GM12864 (cell line): ENCODE measurements at regions not wholly inside any gene's neighbourhood (a gene's known extent, or its start where the extent isn't known, plus 50 kb on each side); places are given as distances from the start of the nearest gene placed in this dataset.

Experiments
- DNase-seq: peaks from one replicate; pipeline ENCODE4 v3.0.0-alpha.2; 2011; ENCODE audit warnings: low read depth
- H3K4me3 ChIP-seq: 2 replicates; pipeline ENCODE4 v1.5.1; 2011; ENCODE audit warnings: mild to moderate bottlenecking, low read depth, low read length, control low read depth
- TF ChIP-seq, protein P1 (sequence below): IDR thresholded peaks from 2 replicates; pipeline ENCODE4 v1.5.1; 2011; ENCODE audit warnings: low read depth, mild to moderate bottlenecking, moderate library complexity, low read length, control low read depth, inconsistent platforms; ENCODE audit errors: missing control alignments

GRCh38 chr9:135006911-135007570, 80.4 kb upstream of the OLFM1 start:
- TF ChIP-seq, protein P1, sequence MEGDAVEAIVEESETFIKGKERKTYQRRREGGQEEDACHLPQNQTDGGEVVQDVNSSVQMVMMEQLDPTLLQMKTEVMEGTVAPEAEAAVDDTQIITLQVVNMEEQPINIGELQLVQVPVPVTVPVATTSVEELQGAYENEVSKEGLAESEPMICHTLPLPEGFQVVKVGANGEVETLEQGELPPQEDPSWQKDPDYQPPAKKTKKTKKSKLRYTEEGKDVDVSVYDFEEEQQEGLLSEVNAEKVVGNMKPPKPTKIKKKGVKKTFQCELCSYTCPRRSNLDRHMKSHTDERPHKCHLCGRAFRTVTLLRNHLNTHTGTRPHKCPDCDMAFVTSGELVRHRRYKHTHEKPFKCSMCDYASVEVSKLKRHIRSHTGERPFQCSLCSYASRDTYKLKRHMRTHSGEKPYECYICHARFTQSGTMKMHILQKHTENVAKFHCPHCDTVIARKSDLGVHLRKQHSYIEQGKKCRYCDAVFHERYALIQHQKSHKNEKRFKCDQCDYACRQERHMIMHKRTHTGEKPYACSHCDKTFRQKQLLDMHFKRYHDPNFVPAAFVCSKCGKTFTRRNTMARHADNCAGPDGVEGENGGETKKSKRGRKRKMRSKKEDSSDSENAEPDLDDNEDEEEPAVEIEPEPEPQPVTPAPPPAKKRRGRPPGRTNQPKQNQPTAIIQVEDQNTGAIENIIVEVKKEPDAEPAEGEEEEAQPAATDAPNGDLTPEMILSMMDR: no peak
- no peak overlapping the region for H3K4me3 ChIP-seq
- DNase-seq: no peak

- no peak overlapping the region for H3K4me3 ChIP-seq
- DNase-seq: no peak
- TF ChIP-seq, protein P1: no peak
These were observed 79.9 kb upstream of the OLFM1 start for GRCh38 chr9:135007601-135008000.

DNA sequence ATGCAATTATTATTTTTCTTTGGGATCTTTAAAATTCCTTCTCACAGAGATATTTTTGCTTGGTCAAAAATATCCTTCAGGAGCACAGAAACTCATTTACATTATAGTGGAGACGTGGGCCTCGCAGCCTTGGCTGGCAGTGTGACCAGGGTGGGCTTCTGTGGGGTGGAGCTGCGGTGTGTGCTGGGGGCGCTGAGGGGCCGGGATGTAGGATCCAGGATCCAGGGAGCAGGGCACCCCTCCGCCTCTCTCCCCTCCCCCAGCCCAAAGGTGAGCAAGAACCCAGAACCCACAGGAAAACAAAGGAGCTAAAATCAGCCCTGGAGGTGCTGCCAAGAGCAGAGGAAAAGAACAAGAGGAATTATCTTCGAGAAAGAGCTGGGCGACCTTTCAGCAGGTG, 79.1 kb upstream of the OLFM1 start:
- TF ChIP-seq, protein P1: no peak
- no peak overlapping the region for H3K4me3 ChIP-seq
- DNase-seq: no peak

GRCh38 chr9:135009051-135009560, 78.4 kb upstream of the OLFM1 start:
- DNase-seq: no peak
- no peak overlapping the region for H3K4me3 ChIP-seq
- TF ChIP-seq, protein P1: no peak

DNA sequence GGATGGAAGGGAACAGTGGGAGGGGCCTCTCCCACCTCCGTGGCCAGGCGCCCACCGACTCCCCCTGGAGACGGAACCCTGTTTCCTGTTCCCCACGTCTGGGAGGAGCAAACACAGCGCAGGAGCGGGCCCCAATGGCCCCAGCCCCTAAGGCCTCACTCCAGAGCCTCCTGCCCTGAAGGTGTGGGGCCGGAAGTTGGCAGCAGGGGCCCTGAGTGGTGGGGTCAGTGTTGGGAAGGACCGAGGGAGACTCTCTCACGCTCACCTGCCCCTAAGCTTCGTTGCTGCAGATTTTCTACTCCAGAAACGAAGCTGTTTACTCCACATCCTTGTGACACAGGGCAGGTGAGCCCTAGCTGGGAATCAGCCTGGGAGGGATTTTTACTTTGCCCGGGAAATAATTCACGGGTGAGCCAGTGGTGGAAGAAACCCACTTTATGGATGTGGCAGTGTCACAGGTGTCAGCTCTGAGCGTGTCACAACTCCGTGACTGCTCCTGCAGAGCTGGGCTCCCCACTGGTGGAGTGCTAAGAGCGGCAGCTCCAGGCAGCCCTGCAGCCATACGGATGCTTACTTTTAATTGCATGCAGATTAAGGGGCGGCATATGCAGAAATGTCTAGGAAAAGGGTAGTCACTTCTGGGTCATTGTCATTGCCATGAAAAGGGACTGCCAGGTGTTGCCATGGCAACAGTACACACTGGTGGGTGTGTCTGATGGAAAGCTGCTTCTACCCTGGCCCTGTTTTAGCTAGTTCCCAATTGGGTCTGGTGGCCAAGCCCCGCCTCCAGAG, 77.5 kb upstream of the OLFM1 start:
- TF ChIP-seq, protein P1: no peak
- DNase-seq: no peak
- H3K4me3 ChIP-seq: no peak overlapping the region

GRCh38 chr9:135010586-135010860, 76.9 kb upstream of the OLFM1 start:
- TF ChIP-seq, protein P1: no peak
- no peak overlapping the region for H3K4me3 ChIP-seq
- no peak for DNase-seq
